Renal cortical epithelial cell (primary cell): ENCODE measurements at regions not wholly inside any gene's neighbourhood (a gene's known extent, or its start where the extent isn't known, plus 50 kb on each side); places are given as distances from the start of the nearest gene placed in this dataset.

ENCODE experiments used
- DNase-seq: peaks from one replicate; pipeline ENCODE4 v3.0.0-alpha.2; 2011; ENCODE audit warnings: low read depth

DNA sequence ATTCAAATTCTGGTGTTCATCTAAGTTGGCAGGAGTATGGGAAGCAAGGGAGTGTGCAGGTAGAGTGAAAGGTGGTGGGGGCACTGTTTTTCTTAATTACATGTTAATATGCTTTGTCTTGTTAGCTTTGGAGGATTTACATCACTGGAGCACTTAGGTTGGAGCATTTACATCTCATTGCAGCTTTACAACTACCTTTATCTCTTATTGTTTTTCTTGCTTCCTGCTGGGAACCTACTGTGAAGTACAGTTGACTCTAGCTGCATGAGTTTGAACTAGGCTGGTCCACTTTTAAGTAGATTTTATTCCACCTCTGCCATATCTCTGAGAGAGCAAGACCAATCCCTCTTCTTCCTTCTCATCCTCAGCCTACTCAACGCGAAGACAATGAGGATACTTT lies 554.8 kb upstream of the B3GALT2 start:
- DNase-seq, result no peak

DNA sequence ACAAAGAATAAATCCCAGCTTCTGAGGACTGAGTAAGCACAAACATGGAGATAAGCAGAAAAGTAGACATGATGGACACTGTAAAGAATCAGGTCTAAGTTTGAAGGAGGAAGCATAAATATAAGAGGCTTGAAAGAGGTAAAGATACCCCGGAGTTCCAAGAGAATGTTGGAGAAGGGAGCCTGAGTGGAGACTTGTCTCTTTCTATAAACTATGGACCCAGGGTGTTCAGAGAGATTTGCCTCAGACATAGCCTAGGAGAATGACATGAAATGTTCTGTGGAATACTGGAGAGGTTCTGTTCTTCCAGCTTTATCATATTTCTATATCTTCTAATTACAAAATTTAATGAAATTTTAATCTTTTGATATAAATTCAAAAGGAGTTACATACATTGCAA lies 554.3 kb upstream of the B3GALT2 start:
- no peak for DNase-seq

DNA sequence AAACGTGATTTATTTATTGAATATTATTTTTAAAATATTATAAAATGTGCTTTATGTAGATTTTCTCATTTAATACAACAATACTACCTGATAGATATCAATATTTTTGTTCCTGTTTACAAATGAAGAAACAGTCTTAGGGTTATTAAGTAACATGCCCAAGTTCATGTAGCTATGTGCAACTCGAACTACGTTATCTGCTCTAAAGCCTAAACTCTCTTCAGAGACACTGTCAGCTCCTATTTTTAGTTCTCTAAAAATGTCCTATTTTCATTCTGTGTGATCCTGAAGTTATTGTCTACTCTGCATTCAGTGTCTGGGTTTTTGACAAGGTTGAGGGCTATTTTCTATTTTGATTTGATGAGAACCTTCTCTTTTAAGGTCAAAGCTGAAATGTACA lies 550.1 kb upstream of the B3GALT2 start:
- no peak for DNase-seq

DNA sequence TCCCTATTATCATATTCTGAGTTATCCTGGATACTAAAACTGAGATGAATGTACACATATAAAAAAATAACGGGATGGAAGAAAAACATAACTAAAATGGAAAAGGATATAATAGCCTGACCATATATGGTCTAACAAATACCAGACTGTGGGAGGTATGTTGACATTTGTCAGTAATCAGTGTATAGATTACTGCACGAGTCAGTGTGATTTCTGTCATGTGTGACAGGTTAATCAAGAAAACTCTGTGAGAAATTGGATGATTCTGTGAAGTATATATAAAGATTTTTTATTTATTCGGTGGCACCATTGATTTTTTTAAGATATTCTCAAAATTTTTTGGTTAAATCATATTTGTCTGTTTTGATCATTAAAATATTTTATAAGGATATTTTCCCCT lies 547.3 kb upstream of the B3GALT2 start:
- DNase-seq, result no peak

DNA sequence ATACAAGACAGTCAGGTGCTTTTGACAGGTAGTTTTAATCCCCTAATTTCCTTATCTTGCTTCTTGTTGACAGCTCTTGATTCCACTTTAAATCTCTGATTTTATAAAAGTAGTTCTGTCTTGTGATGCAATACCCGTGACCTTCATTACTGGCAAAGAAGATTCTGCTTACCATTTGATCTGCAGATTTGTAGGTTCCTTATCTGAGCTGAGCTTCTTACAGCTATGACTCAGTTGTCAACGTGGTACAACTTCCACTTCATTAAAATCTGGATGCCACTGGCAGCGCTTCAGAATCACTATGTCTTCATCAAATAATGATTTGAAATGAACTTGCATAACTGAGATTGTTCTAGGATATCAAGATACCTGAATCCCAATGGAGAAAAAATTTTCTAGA lies 543.6 kb upstream of the B3GALT2 start:
- no peak for DNase-seq

DNA sequence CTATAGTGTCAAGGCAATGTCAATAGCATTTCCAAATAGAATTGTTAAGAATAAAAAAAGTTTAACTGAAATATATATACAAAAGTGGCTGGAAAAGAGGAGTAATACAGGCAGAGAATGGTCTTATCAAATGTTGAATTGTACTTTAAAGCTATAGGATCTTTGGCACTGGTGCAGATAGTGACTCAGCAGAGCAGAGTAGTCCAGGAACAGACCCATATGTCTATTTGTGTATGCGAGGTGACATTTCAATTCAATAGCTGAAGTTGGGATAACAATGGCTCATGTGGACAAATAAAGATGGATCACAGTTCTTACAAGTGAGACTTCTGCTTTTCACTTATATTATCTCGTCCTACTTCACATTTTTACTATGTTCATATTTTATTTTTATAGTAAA lies 543.0 kb upstream of the B3GALT2 start:
- no peak for DNase-seq

DNA sequence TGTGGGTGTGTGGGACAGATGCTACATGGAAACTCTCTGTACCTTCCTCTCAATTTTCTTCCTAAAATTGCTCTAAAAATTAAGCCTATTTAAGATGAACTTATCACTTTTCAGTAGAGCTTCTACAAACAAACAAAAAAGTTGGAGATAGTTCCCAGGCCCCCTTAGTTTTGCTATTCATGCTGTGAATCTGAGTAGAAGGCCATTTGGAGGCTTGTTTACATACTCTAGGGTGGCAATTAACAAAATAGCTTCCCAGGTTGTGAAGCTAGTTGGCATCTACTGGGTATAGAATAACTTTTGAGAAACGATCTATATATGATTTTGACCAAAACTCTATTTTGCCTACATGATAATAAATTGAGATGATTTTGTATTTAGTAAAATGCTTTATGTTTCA lies 541.4 kb upstream of the B3GALT2 start:
- no peak for DNase-seq

DNA sequence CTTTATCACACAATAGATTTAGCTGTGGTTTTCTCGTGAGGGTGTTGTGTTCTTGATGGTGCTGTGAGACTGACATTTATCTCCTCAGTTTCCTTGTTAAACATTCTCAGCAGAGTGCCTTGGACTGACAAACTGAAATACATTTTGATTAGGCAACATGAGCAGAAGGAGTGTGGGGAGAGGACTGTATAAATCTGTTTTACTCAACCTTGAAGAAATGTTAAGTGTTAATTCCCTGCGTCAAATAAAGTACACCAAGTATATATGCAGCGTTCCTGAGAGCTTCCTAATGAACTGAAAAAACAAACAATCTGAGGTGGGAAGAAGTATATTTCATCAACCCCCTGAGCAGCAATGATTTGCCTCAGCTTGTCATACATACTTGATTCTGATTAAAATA lies 540.3 kb upstream of the B3GALT2 start:
- DNase-seq, result no peak

DNA sequence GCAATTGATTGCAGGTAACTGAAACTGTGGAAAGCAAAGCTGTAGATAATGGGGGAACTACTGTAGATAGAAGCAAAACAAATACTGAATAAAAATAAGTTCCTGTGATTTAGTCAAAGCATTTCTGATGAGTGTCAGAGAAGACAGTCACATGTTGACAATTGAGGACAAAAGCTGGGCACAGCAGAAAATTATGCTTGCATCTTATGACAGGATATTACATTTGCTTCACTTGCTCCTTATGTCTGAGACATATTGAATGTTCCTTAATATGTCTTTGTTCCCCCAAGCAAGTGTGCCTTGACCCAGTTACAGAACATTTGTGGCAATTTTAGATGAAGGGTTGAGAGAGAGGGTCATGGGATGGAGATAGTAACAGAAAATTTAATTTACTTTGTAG lies 526.0 kb upstream of the B3GALT2 start:
- no peak for DNase-seq

DNA sequence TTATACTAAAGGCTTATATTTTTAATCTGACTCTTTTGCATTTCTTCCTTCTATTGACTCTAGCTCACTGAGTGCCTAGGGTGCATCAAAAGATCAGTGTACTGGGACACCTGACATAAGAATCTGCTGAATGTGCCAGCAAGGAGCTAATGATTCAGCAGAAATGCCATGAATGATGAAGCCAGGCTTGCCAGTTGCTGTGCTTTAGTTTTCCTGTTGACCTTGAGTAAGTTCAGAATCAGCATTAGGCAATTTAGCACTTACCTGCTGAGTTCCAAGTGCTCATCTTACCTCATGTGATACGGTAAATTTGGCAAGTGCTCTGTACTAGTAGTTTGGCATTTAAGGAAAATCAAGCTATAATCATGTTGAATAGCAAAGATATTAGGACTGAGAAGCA lies 523.2 kb upstream of the B3GALT2 start:
- DNase-seq, result peak; percentile 72

DNA sequence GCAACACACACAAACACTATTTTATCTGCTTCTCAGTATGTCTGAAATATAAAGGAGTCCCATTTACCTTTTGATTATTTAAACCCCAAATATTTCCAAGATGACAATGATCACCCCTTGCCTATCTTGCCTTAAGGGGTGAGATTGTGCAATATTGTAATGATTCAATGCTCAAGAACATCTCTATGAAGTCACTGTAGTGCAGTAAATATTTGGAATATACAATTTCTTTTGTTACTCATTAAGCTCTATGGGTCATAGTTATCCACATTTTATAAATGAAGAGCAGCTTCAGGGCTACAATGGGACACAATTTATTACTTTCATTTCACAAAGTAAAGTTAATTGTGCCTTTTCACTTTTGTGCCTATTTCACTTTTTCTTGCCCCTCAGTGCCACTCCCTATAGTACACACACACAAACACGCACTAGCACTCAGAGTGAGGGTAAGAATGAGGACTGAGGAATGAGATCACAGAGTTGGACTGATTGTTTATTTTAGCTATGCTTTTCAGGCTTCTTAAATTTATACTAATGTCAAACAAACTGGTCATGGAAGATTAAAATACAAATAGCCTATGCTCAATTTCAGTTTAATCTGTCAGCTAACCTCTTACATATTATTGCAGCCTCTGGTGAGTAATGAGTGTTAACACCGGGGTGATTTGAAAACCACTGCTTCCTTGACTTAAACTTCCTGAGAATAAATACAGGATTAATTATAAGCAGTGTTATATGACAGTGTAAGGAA lies 521.0 kb upstream of the B3GALT2 start:
- DNase-seq, result peak; percentile 81

DNA sequence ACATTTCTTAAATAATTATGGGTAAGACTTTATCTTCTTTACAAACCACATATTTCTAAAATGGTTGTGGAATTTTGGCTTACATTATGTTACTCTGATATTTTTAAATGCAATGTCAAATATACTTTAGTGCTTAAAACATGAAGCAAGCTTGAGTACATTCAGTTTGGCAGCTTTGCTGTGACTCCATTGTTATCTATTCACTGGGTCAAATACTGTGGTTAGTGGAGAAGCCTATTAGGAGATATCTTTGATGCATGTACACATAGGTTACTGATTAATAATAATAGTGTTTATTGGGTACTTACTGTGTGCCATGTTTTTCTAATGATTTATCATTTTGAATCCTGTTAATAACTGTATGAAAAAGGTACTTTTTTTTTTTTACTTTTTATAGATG lies 520.4 kb upstream of the B3GALT2 start:
- peak; percentile 61 for DNase-seq

DNA sequence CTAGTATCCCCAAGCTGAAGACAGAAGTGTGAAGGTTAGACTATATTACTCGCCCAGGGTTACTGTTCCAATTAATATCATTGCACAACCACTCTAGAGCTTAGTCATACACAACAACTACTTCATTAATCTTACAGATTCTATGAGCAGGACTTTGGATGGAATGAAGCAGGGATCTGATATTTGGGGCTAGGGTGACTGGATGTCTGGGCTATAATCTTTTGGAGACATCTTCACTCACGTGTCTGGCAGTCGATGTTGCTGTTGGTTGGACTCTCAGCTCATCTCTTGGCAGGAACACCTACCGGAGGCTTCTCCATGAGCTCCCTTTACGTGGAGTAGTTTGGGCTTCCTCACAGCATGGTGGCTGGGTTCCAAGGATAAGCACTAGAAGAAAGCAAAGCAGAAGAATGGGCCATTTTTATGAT lies 519.2 kb upstream of the B3GALT2 start:
- peak; percentile 68 for DNase-seq

DNA sequence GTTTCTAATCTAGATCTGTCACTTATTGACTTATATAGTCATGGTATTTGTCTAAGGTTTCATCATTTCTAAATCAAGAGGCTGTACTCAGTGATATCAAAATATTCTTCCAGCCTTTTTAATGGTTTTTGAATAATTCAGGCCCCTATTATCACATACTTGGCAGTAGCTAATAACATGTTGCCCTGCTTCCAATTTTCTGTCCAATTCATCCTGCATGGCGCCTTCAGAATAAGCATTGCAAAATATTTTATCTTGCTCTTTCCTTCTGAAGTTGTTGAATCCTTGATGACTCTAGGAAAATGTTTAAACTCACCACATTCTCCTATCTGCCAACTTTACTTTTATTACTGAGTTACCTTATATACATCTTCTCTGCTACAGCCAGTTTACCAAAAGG lies 517.2 kb upstream of the B3GALT2 start:
- no peak for DNase-seq

DNA sequence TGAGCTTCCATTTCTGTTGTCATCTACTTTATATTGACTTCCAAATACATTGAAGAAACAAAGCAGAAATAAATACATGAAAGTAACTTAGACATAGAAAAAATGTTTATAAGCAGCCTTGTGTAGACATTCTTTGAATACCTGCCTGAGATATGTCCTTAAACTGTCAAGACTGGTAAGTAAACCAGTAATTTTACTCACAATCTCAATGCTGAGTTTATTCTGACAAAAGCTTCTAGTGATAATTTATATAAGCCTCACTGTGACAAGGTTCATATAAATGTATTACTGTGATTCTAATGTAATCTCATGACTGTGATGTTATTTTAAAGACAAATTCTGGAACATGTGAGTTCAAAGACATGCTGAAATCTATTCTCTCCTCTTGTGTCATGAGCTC lies 516.7 kb upstream of the B3GALT2 start:
- no peak for DNase-seq

DNA sequence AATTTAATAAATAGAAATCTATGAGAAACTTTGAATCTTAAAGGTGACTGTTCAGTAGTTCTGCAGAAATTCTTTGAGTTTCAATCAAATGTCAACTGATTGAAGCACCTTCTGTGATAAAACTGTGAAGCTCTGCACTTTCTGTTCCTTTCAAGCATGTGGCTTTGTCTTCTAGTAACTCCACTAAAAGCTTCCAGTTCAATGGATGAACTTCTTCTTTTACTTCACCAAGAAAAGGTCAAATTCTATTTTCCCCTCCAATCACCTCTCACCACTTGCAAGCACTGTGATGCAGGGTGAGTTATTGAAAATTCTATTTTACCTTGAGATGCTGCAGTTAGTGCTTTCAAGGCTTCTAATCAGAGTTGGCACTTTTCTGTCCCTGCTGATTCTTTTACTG lies 515.3 kb upstream of the B3GALT2 start:
- no peak for DNase-seq

DNA sequence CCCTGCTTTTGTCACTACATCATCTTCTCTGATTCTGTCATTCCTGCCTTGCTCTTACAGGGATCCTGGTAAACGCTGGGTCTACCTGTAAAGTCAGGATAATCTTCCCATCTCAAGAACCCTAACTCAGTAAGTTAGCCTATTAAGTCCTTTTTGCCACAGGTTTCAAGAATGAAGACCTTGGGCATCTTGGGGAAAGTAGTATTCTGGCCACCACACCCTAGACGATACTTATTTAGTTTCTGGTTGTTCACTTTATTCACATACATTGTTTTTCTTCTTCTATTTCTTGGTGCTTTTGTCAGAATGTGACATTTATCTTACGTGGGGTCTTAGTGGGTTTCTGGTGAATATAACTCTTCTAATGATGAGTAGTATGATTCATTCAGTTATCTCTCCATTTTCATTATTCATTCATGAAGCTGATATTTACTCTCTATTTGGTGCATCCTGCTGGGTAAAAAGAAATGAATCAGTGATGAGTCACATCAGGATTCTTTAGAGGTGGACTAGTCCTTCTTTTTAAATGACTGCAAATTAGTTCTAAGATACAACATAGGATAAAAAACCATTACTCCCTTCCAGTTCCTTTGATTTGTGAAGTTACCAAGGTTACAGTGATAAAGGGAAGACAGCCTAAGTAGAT lies 514.4 kb upstream of the B3GALT2 start:
- DNase-seq, result peak; percentile 87

DNA sequence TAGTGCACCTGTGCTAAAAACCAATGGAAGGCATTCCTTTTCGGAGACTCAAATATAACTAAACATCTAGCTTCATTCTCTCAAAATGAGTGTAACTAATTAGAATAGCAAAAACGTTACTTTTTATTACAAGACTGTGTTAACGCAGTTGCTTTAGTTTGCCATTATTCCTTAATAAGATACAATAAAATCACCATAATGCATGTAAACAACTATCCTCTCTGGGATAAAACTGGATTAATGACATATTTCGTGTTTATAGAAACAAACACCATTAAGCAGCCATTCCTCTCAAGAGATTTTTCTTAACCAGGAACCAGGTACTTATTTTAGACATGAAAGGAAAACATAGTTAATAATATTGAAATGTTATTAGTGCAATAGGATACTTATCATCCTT lies 512.8 kb upstream of the B3GALT2 start:
- DNase-seq, result no peak

DNA sequence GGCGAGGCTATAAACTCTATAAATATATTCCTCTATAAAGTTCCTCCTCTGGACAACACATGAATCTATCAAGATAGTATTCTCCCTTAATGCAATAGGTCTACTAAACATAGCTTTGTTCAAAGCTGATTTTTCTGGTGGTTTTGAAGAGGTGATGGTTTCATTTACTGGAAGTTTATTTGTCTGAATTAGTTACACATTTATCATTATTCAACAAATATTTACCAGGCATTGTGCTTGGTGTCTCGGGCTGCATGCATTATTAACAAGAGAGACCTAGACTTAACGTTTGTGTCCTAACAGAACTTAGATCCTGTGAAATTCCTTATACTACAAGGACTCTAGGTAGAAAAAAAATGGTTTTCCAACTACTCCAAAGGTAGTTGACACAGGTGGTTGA lies 511.4 kb upstream of the B3GALT2 start:
- DNase-seq, result peak; percentile 80

DNA sequence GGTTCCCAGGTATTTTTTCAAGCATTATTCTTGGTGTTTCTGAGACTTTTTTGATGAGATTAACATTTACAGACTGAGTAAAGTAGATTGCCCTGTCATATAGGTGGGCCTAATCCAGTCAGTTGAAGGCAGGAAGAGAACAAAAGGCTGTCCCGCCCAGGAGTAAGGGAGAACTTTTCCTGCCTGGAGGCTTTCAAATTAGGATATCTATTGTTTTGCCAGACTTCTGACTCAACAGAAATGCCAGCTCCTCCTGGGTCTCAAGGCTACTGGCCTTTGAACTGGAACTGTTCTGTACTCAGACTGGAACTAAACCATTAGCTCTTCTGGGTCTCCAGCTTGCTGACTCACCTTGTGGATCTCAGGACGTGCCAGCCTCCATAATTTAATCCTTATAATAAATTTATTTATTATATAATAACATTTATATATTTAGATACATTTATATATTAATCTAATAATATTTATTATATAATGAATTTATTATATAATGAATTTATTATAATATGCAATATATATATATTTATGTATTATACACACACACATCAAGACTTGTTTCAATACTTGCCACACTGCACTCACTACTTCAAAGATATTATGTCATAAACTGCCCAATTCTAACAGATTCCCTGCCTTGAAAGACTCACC lies 510.8 kb upstream of the B3GALT2 start:
- DNase-seq, result peak; percentile 84

DNA sequence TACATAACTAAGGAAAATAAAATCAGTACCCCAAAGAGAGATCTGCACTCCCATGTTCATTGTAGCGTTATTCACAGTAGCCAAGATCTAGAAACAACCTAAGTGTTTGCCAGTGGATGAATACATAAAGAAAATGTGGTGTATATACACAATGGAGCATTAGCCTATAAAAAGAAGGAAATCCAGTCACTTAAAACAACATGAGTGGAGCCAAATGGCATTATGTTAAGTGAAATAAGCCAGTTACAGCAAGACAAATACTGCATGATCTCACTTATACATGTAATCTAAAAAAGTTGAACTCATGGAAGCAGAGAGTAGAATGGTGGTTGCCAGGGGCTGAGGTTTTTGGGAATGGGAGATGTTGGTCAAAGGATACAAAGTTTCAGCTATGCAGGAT lies 508.3 kb upstream of the B3GALT2 start:
- no peak for DNase-seq

DNA sequence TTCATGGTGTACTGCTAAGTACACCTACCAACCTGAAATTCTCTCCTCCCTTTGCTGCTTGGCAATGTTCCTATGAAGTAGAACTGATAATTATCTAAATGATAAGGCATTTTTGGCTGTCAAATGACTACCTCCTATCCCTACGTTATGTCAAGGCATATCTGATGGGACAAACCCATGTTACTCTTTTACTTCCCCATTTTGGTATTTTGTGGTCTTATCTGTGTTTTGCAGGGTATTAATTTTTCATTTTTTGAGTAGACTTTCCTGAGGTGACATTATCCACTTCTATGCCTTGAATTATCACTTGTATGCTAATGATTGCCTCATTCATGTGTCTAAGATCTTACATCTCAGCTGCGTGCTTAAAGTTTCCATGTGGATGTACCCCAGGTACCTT lies 499.6 kb upstream of the B3GALT2 start:
- DNase-seq, result no peak

DNA sequence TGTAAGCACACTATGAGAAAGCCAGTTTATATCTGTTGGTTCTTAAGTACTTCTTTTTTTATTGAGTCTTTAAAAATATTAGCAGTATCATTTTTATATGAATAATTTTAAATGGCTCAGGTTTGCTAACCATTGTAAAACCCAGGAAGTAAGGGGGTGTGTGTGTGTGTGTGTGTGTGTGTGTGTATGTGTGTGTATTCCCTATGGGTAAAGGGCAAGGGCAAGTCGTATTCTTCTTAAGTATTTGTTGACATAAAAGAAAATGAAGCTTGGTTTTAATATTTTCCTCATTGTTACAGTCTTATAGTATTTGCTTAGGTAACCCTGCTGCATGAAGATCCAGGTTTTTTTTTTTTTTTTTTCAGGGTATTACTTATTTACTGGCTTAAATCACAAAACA lies 495.0 kb upstream of the B3GALT2 start:
- DNase-seq, result no peak
